Left kidney (tissue), 1 donor: ENCODE measurements at regions not wholly inside any gene's neighbourhood (a gene's known extent, or its start where the extent isn't known, plus 50 kb on each side); places are given as distances from the start of the nearest gene placed in this dataset.
"Not testable (repeated sequence)": the region's sequence is repeated elsewhere in the genome, so short reads cannot be mapped to it uniquely, and the experiment has no call there.

ENCODE experiments used
- DNase-seq: peaks from one replicate; pipeline ENCODE4 v3.0.0-alpha.2; 2013

- no peak for DNase-seq
These were observed 498.9 kb upstream of the RGS6 start for GRCh38 chr14:71433303-71433702.

GRCh38 chr14:71435641-71436040, 496.6 kb upstream of the RGS6 start:
- DNase-seq = not testable (repeated sequence)

GRCh38 chr14:71437870-71438269, 494.4 kb upstream of the RGS6 start:
- DNase-seq = no peak

- no peak for DNase-seq
These were observed 493.5 kb upstream of the RGS6 start for GRCh38 chr14:71438684-71439083.

- DNase-seq = no peak
These were observed 491.1 kb upstream of the RGS6 start for GRCh38 chr14:71441126-71441525.

- DNase-seq = no peak
These were observed 488.0 kb upstream of the RGS6 start for GRCh38 chr14:71444030-71444822.

GRCh38 chr14:71448431-71449315, 483.6 kb upstream of the RGS6 start:
- no peak for DNase-seq

GRCh38 chr14:71449316-71450055, 482.7 kb upstream of the RGS6 start:
- no peak for DNase-seq

- DNase-seq = no peak
These were observed 480.7 kb upstream of the RGS6 start for GRCh38 chr14:71451501-71451900.

- DNase-seq = no peak
These were observed 479.7 kb upstream of the RGS6 start for GRCh38 chr14:71452539-71452938.

- DNase-seq = no peak
These were observed 479.2 kb upstream of the RGS6 start for GRCh38 chr14:71452987-71453386.

GRCh38 chr14:71454010-71454409, 478.2 kb upstream of the RGS6 start:
- no peak for DNase-seq

GRCh38 chr14:71454513-71455332, 477.5 kb upstream of the RGS6 start:
- DNase-seq = no peak

- DNase-seq = no peak
These were observed 472.1 kb upstream of the RGS6 start for GRCh38 chr14:71460091-71460490.

- not testable (repeated sequence) for DNase-seq
These were observed 470.6 kb upstream of the RGS6 start for GRCh38 chr14:71461617-71462016.

GRCh38 chr14:71463807-71464206, 468.4 kb upstream of the RGS6 start:
- DNase-seq = no peak

- DNase-seq = no peak
These were observed 467.4 kb upstream of the RGS6 start for GRCh38 chr14:71464840-71465239.

- DNase-seq = no peak
These were observed 466.9 kb upstream of the RGS6 start for GRCh38 chr14:71465316-71465715.

- DNase-seq = no peak
These were observed 466.0 kb upstream of the RGS6 start for GRCh38 chr14:71466251-71466650.

GRCh38 chr14:71466946-71467345, 465.3 kb upstream of the RGS6 start:
- DNase-seq = no peak

- DNase-seq = no peak
These were observed 464.8 kb upstream of the RGS6 start for GRCh38 chr14:71467361-71467811.

GRCh38 chr14:71468701-71469100, 463.5 kb upstream of the RGS6 start:
- DNase-seq = no peak
